ENCODE measurements at regions not wholly inside any gene's neighbourhood (a gene's known extent, or its start where the extent isn't known, plus 50 kb on each side); places are given as distances from the start of the nearest gene placed in this dataset.

GRCh38 chr3:78353231-78353630 is 1313.3 kb downstream of the ROBO2 start:
- Histone ChIP-seq H3K9ac (ENCODE audit: insufficient read depth, low read depth, low read length) (no peak overlapping the region), H3K9me3 (ENCODE audit: low read length) (no peaks in the 10 kb centered on the region), H3K79me2 (ENCODE audit: insufficient read depth, low read length) (no peaks in the 10 kb centered on the region), H3K4me1 (ENCODE audit: insufficient read depth, low read length) (no peaks in the 10 kb centered on the region), H3K4me2 (ENCODE audit: low read depth, low read length) (no peak overlapping the region), H4K20me1 (ENCODE audit: insufficient read depth, low read length) (no peaks in the 10 kb centered on the region), H3K4me3 (replicated peaks in 1 of 3; ENCODE audit: insufficient read depth in 1 of 3, low read depth in 2 of 3, low read length in 3 of 3) (no peak overlapping the region), H3K27ac (ENCODE audit: extremely low read length, insufficient read depth, low read length) (no peak overlapping the region), H3K27me3 (ENCODE audit: control insufficient read depth in 1 of 2, insufficient read depth in 2 of 2, low read length in 2 of 2) (no peaks in the 10 kb centered on the region), H3K36me3 (replicated peaks in 1 of 2; ENCODE audit: control insufficient read depth in 1 of 2, insufficient read depth in 2 of 2, low read length in 2 of 2) (no peaks in the 10 kb centered on the region), H2AFZ (ENCODE audit: low read length) (no peak overlapping the region)
- intact Hi-C loops (cut with micrococcal nuclease; ENCODE audit: unreplicated experiment) (no loop called here), in situ Hi-C loops (cut with HindIII; ENCODE audit: extremely low pct_ligation_motif_present, low pct_unique_long_range_greater_than_20kb) (no loop called here)
- WGBS (ENCODE audit: low lambda C conversion rate): 33% methylated on average over 3 of the region's 3 CpGs
- TF ChIP-seq ZKSCAN8 (CRISPR knock-in tag; IDR thresholded peaks at IDR 0.05; ENCODE audit: borderline replicate concordance) (no peak), ZNF33A (CRISPR knock-in tag; IDR thresholded peaks at IDR 0.05; ENCODE audit: borderline replicate concordance) (no peak), ATF5 (CRISPR knock-in tag; IDR thresholded peaks at IDR 0.05; ENCODE audit: low read depth) (no peak), PPARG (CRISPR knock-in tag; conservative IDR thresholded peaks at IDR 0.05) (no peak)
- TF ChIP-seq, protein P1, sequence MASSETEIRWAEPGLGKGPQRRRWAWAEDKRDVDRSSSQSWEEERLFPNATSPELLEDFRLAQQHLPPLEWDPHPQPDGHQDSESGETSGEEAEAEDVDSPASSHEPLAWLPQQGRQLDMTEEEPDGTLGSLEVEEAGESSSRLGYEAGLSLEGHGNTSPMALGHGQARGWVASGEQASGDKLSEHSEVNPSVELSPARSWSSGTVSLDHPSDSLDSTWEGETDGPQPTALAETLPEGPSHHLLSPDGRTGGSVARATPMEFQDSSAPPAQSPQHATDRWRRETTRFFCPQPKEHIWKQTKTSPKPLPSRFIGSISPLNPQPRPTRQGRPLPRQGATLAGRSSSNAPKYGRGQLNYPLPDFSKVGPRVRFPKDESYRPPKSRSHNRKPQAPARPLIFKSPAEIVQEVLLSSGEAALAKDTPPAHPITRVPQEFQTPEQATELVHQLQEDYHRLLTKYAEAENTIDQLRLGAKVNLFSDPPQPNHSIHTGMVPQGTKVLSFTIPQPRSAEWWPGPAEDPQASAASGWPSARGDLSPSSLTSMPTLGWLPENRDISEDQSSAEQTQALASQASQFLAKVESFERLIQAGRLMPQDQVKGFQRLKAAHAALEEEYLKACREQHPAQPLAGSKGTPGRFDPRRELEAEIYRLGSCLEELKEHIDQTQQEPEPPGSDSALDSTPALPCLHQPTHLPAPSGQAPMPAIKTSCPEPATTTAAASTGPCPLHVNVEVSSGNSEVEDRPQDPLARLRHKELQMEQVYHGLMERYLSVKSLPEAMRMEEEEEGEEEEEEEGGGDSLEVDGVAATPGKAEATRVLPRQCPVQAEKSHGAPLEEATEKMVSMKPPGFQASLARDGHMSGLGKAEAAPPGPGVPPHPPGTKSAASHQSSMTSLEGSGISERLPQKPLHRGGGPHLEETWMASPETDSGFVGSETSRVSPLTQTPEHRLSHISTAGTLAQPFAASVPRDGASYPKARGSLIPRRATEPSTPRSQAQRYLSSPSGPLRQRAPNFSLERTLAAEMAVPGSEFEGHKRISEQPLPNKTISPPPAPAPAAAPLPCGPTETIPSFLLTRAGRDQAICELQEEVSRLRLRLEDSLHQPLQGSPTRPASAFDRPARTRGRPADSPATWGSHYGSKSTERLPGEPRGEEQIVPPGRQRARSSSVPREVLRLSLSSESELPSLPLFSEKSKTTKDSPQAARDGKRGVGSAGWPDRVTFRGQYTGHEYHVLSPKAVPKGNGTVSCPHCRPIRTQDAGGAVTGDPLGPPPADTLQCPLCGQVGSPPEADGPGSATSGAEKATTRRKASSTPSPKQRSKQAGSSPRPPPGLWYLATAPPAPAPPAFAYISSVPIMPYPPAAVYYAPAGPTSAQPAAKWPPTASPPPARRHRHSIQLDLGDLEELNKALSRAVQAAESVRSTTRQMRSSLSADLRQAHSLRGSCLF (CRISPR knock-in tag; IDR thresholded peaks at IDR 0.05; ENCODE audit: borderline replicate concordance): no peak
- ChIA-PET CTCF (ENCODE audit: low intra/inter-chr PET ratio, low total read pairs) (no interaction called here), POLR2A (no interaction called here)
- DNase-seq (ENCODE audit: low spot score): no peak
- FAIRE-seq: no peak
- ATAC-seq: no peak
- BruUV-seq (replicated peaks): no TSS peak
